Fibroblast of lung (primary cell): ENCODE measurements at regions not wholly inside any gene's neighbourhood (a gene's known extent, or its start where the extent isn't known, plus 50 kb on each side); places are given as distances from the start of the nearest gene placed in this dataset.

Experiments
- DNase-seq, 2 donors: peaks; one replicate each; pipeline versions ENCODE4 v3.0.0 to v3.0.0-alpha.2; 2010; ENCODE audit warnings: low read depth in 2 of 2
- H2AFZ ChIP-seq: 2 replicates; pipeline ENCODE4 v1.5.1; 2012; ENCODE audit warnings: low read length, control low read depth, inconsistent platforms
- H3K27ac ChIP-seq: 2 replicates; pipeline ENCODE4 v1.5.1; 2011; ENCODE audit warnings: low read length, control low read depth; ENCODE audit not compliant: insufficient read depth
- H3K27me3 ChIP-seq: 2 replicates; pipeline ENCODE4 v1.5.1; 2011; ENCODE audit warnings: mild to moderate bottlenecking, low read length; ENCODE audit not compliant: control insufficient read depth, insufficient read depth
- H3K36me3 ChIP-seq: 2 replicates; pipeline ENCODE4 v1.5.1; 2011; ENCODE audit warnings: low read length; ENCODE audit not compliant: control insufficient read depth, insufficient read depth
- H3K4me1 ChIP-seq: 2 replicates; pipeline ENCODE4 v1.5.1; 2011; ENCODE audit warnings: low read length; ENCODE audit not compliant: control insufficient read depth, insufficient read depth; ENCODE audit errors: extremely low read depth
- H3K4me2 ChIP-seq: 2 replicates; pipeline ENCODE4 v1.5.1; 2011; ENCODE audit warnings: low read length, control low read depth; ENCODE audit not compliant: insufficient read depth; ENCODE audit errors: extremely low read depth
- H3K4me3 ChIP-seq, 4 experiments: fragments of 200-600 bp in 1 of 4; sonication (generic) in 1 of 4; replicated peaks in 1 of 4; 2 replicates each; pipeline ENCODE4 v1.5.1; 2011 to 2016; ENCODE audit warnings: low read length in 4 of 4, low read depth in 3 of 4, mild to moderate bottlenecking in 3 of 4, control low read depth in 2 of 4, inconsistent platforms in 1 of 4, mixed read lengths in 1 of 4; ENCODE audit not compliant: insufficient read depth in 1 of 4; ENCODE audit errors: control extremely low read depth in 1 of 4
- H3K79me2 ChIP-seq: 2 replicates; pipeline ENCODE4 v1.5.1; 2012; ENCODE audit warnings: mild to moderate bottlenecking, low read length, inconsistent platforms; ENCODE audit not compliant: control insufficient read depth, insufficient read depth
- H3K9ac ChIP-seq: 2 replicates; pipeline ENCODE4 v1.5.1; 2011; ENCODE audit warnings: mild to moderate bottlenecking, low read length, control low read depth; ENCODE audit not compliant: insufficient read depth
- H3K9me3 ChIP-seq: 2 replicates; pipeline ENCODE4 v1.5.1; 2012; ENCODE audit warnings: low read depth, low read length; ENCODE audit not compliant: control insufficient read depth, insufficient read depth
- H4K20me1 ChIP-seq: 2 replicates; pipeline ENCODE4 v1.5.1; 2011; ENCODE audit warnings: low read length; ENCODE audit not compliant: control insufficient read depth, insufficient read depth; ENCODE audit errors: extremely low read depth
- EZH2 ChIP-seq: IDR thresholded peaks from 2 replicates; pipeline ENCODE4 v1.5.1; 2012; ENCODE audit warnings: low read length, control low read depth, mild to moderate bottlenecking; ENCODE audit errors: missing control alignments
- TF ChIP-seq, protein P1 (sequence below), 2 donors: IDR thresholded peaks in 1 of 2; conservative IDR thresholded peaks in 1 of 2; 1 replicate in 1 of 2; 2 replicates in 1 of 2; pipeline ENCODE4 v1.5.1; 2011 to 2012; ENCODE audit warnings: low read length in 2 of 2, control low read depth in 1 of 2, inconsistent platforms in 1 of 2, low read depth in 1 of 2, mild to moderate bottlenecking in 1 of 2

DNA sequence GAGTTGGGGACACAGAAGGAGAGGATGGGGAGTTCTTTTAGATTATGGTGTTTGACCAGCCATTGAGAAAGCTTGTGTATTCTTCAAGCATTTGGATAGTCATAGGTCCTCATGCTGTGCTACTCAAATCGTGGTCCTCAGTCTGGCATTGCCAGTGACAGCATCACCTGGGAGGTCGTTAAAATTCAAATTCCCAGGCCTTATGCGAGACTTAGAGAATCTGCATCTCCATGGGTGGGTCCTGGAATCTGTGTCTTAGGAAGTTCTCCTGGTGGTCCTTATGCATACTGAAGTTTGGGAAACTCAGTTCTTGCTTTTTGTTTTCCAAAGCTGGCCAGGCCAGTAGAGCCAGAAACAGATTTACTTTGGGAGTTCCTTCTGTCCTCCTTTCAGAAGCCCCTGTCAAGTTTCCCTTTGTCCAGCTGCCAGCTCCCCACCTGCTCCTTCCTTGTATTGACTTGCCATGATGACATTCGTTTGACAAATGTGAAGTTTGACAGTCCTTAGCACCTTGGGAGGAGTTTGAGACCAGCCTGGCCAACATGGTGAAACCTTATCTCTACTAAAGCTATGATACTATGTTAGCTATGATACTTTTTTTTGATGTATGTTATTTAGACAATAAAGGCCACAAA is 95.6 kb downstream of the PALM2AKAP2 start:
- Histone ChIP-seq H3K27ac (no peak overlapping the region), H3K36me3 (no peaks in the 10 kb centered on the region), H4K20me1 (no peaks in the 10 kb centered on the region), H3K4me1 (no peaks in the 10 kb centered on the region), H3K9ac (no peak overlapping the region), H3K27me3 (no peaks in the 10 kb centered on the region), H3K79me2 (no peaks in the 10 kb centered on the region), H3K4me3 (no peak overlapping the region), H3K9me3 (no peaks in the 10 kb centered on the region), H3K4me2 (no peak overlapping the region), H2AFZ (no peak overlapping the region)
- TF ChIP-seq, protein P1, sequence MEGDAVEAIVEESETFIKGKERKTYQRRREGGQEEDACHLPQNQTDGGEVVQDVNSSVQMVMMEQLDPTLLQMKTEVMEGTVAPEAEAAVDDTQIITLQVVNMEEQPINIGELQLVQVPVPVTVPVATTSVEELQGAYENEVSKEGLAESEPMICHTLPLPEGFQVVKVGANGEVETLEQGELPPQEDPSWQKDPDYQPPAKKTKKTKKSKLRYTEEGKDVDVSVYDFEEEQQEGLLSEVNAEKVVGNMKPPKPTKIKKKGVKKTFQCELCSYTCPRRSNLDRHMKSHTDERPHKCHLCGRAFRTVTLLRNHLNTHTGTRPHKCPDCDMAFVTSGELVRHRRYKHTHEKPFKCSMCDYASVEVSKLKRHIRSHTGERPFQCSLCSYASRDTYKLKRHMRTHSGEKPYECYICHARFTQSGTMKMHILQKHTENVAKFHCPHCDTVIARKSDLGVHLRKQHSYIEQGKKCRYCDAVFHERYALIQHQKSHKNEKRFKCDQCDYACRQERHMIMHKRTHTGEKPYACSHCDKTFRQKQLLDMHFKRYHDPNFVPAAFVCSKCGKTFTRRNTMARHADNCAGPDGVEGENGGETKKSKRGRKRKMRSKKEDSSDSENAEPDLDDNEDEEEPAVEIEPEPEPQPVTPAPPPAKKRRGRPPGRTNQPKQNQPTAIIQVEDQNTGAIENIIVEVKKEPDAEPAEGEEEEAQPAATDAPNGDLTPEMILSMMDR (conservative IDR thresholded peaks at IDR 0.05 in 1 of 2, IDR thresholded peaks at IDR 0.05 in 1 of 2; ENCODE audit: low read depth in 1 of 2, low read length in 2 of 2), result no peak
- no peak for TF ChIP-seq EZH2
- no peak for DNase-seq

DNA sequence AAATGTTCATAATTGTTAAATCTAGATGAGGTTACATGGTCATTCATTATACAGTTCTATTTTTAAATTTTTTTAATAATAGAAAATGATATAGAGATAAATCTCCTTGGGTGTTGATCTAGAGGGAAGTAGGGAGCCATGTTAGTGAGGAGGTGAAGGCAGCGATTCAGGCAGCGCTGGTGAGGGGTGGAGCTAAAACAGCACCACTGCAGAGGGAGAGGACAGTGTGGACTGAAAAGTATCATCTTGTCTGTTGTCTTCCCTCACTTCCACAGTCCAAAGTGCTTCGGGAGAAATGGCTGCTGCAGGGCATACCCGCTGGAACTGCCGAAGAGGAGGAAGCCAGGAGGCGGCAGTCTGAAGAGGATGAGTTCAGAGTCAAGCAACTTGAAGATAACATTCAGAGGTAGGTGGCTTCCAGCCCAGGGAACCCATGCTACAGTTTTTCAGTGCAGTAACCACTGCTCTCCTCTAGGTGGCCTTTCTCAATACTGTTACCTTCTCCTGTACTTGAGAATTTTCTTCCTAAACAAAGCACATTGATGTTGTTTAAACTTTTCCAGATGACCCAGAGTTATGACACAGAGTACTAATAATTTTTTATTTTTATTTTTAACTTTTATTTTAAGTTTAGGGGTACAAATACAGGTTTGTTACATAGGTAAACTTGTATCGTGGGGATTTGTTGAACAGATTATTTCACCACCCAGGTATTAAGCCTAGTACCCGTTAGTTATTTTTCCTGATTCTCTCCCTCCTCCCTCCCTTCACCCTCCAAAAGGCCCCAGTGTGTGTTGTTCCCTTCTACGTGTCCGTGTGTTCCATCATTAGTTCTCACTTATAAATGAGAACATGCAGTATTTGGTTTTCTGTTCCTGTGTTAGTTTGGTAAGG is 100.5 kb downstream of the PALM2AKAP2 start:
- TF ChIP-seq EZH2, result no peak
- TF ChIP-seq, protein P1 (conservative IDR thresholded peaks at IDR 0.05 in 1 of 2, IDR thresholded peaks at IDR 0.05 in 1 of 2; ENCODE audit: low read depth in 1 of 2, low read length in 2 of 2), result peak; percentile 37 to 78
- Histone ChIP-seq H3K4me2 (no peak overlapping the region), H3K79me2 (no peaks in the 10 kb centered on the region), H2AFZ (no peak overlapping the region), H4K20me1 (no peaks in the 10 kb centered on the region), H3K36me3 (no peaks in the 10 kb centered on the region), H3K9ac (no peak overlapping the region), H3K4me1 (no peaks in the 10 kb centered on the region), H3K9me3 (no peaks in the 10 kb centered on the region), H3K27ac (no peak overlapping the region), H3K4me3 (no peak overlapping the region), H3K27me3 (no peaks in the 10 kb centered on the region)
- peak; percentile 24 to 37 for DNase-seq

DNA sequence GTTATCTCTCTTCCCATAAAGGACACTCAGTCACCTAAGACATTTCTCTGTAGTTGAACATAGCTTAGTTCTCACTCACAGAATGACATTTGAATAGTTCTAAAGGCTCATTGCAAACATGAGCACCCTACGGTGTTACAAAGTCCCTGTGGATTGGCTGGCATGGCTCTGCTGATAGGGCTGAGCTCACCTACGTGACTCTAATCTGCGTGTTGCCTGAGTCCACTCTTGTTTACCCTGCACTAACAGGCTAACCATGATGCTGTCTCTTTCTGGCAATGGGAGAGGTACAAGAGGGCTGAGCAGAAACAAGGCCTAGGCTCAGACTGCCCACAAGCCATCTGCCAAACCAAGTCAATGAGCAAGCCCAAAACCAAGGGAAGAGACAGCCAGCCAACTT is 103.6 kb downstream of the PALM2AKAP2 start:
- no peak overlapping the region for H3K4me2 ChIP-seq
- H3K4me1 ChIP-seq, result no peaks in the 10 kb centered on the region
- no peak overlapping the region for H3K9ac ChIP-seq
- TF ChIP-seq, protein P1 (conservative IDR thresholded peaks at IDR 0.05 in 1 of 2, IDR thresholded peaks at IDR 0.05 in 1 of 2; ENCODE audit: low read depth in 1 of 2, low read length in 2 of 2), result no peak
- TF ChIP-seq EZH2, result no peak
- H3K27ac ChIP-seq, result no peak overlapping the region
- no peak overlapping the region for H3K4me3 ChIP-seq
- H2AFZ ChIP-seq, result no peak overlapping the region
- no peaks in the 10 kb centered on the region for H3K36me3 ChIP-seq
- no peaks in the 10 kb centered on the region for H3K27me3 ChIP-seq
- no peak for DNase-seq
- no peaks in the 10 kb centered on the region for H3K79me2 ChIP-seq
- H4K20me1 ChIP-seq, result no peaks in the 10 kb centered on the region
- no peaks in the 10 kb centered on the region for H3K9me3 ChIP-seq
